ENCODE measurements at regions not wholly inside any gene's neighbourhood (a gene's known extent, or its start where the extent isn't known, plus 50 kb on each side); places are given as distances from the start of the nearest gene placed in this dataset.

- peak overlapping the region; percentile 50 for H3K27ac ChIP-seq
- peak overlapping the region; percentile 63 for H3K4me3 ChIP-seq
- H4K20me1 ChIP-seq (ENCODE audit: insufficient read depth) = no peaks in the 10 kb centered on the region
- H3K79me2 ChIP-seq (ENCODE audit: insufficient read depth) = no peaks in the 10 kb centered on the region
- H3K9me2 ChIP-seq (ENCODE audit: insufficient read depth) = no peaks in the 10 kb centered on the region
- no peak for TF ChIP-seq EZH2 (IDR thresholded peaks at IDR 0.05; ENCODE audit: insufficient read depth, poor library complexity, severe bottlenecking)
- TF ChIP-seq EZH2phosphoT487 (IDR thresholded peaks at IDR 0.05; ENCODE audit: insufficient read depth, low read depth) = no peak
- WGBS, 2 experiments (ENCODE audit: low coverage in 1 of 2, low lambda C conversion rate in 2 of 2, missing lambda C conversion rate in 2 of 2) = 3 to 5% methylated on average over 7 of the region's 7 CpGs
- H2AFZ ChIP-seq = peak overlapping the region; percentile 97
- H3K9me3 ChIP-seq (ENCODE audit: low read depth) = no peaks in the 10 kb centered on the region
- peak; percentile 81 for DNase-seq
- no peaks in the 10 kb centered on the region for H3K36me3 ChIP-seq (ENCODE audit: low read depth)
- H3K4me1 ChIP-seq (ENCODE audit: insufficient read depth) = peaks cover 24% of the 10 kb centered on the region
- peak overlapping the region; percentile 71 for H3K4me2 ChIP-seq (ENCODE audit: unreplicated experiment)
- peaks cover 22% of the 10 kb centered on the region for H3F3A ChIP-seq (ENCODE audit: insufficient read depth)
- in situ Hi-C loops (cut with MboI) = no loop called here
- H3K27me3 ChIP-seq (replicated peaks; ENCODE audit: insufficient read depth) = no peaks in the 10 kb centered on the region
- peak overlapping the region; percentile 54 for H3K9ac ChIP-seq
Observed at GRCh38 chr1:55640708-55641473, 425.7 kb upstream of the USP24 start.

GRCh38 chr1:55639526-55639925 lies 424.4 kb upstream of the USP24 start:
- no peak overlapping the region for H3K4me3 ChIP-seq
- no peaks in the 10 kb centered on the region for H3K27me3 ChIP-seq (replicated peaks; ENCODE audit: insufficient read depth)
- no peak for TF ChIP-seq EZH2 (IDR thresholded peaks at IDR 0.05; ENCODE audit: insufficient read depth, poor library complexity, severe bottlenecking)
- in situ Hi-C loops (cut with MboI) = no loop called here
- no peaks in the 10 kb centered on the region; the same call in 1 of the 2 replicates for H3K9me2 ChIP-seq (ENCODE audit: insufficient read depth)
- no peaks in the 10 kb centered on the region for H3K36me3 ChIP-seq (ENCODE audit: low read depth)
- H3K79me2 ChIP-seq (ENCODE audit: insufficient read depth) = no peaks in the 10 kb centered on the region
- H3K27ac ChIP-seq = no peak overlapping the region
- peaks cover 38% of the 10 kb centered on the region for H3K4me1 ChIP-seq (ENCODE audit: insufficient read depth)
- DNase-seq = no peak
- no peak overlapping the region for H2AFZ ChIP-seq
- H3F3A ChIP-seq (ENCODE audit: insufficient read depth) = peaks cover 32% of the 10 kb centered on the region
- no peaks in the 10 kb centered on the region for H4K20me1 ChIP-seq (ENCODE audit: insufficient read depth)
- no peaks in the 10 kb centered on the region for H3K9me3 ChIP-seq (ENCODE audit: low read depth)
- H3K9ac ChIP-seq = no peak overlapping the region
- WGBS, 2 experiments (ENCODE audit: low coverage in 1 of 2, low lambda C conversion rate in 2 of 2, missing lambda C conversion rate in 2 of 2) = 91 to 96% methylated on average over 5 of the region's 5 CpGs
- no peak overlapping the region for H3K4me2 ChIP-seq (ENCODE audit: unreplicated experiment)

GRCh38 chr1:55639051-55639450 lies 423.9 kb upstream of the USP24 start:
- no peak for DNase-seq

GRCh38 chr1:55636696-55637095 lies 421.5 kb upstream of the USP24 start:
- Histone ChIP-seq H4K20me1 (ENCODE audit: insufficient read depth) (no peaks in the 10 kb centered on the region), H3F3A (ENCODE audit: insufficient read depth) (peaks cover 52% of the 10 kb centered on the region), H3K9me2 (ENCODE audit: insufficient read depth) (no peaks in the 10 kb centered on the region; the same call in 1 of the 2 replicates), H3K4me3 (no peak overlapping the region), H3K4me2 (ENCODE audit: unreplicated experiment) (peak overlapping the region; percentile 44), H2AFZ (no peak overlapping the region), H3K27me3 (replicated peaks; ENCODE audit: insufficient read depth) (no peaks in the 10 kb centered on the region), H3K4me1 (ENCODE audit: insufficient read depth) (peaks cover 62% of the 10 kb centered on the region), H3K9me3 (ENCODE audit: low read depth) (no peaks in the 10 kb centered on the region), H3K9ac (no peak overlapping the region), H3K79me2 (ENCODE audit: insufficient read depth) (no peaks in the 10 kb centered on the region), H3K27ac (peak overlapping the region; percentile 81), H3K36me3 (ENCODE audit: low read depth) (no peaks in the 10 kb centered on the region)
- DNase-seq = peak; percentile 68
- in situ Hi-C loops (cut with MboI) = no loop called here
- TF ChIP-seq EZH2 (IDR thresholded peaks at IDR 0.05; ENCODE audit: insufficient read depth, poor library complexity, severe bottlenecking) (no peak), EZH2phosphoT487 (IDR thresholded peaks at IDR 0.05; ENCODE audit: insufficient read depth, low read depth) (no peak)
- WGBS, 2 experiments (ENCODE audit: low coverage in 1 of 2, low lambda C conversion rate in 2 of 2, missing lambda C conversion rate in 2 of 2) = 33 to 42% methylated on average over 1 of the region's 1 CpG

More at GRCh38 chr1:55639051-55639450, 423.9 kb upstream of the USP24 start:
- Histone ChIP-seq H3K27me3 (replicated peaks; ENCODE audit: insufficient read depth) (no peaks in the 10 kb centered on the region), H4K20me1 (ENCODE audit: insufficient read depth) (no peaks in the 10 kb centered on the region), H3K36me3 (ENCODE audit: low read depth) (no peaks in the 10 kb centered on the region), H3K9ac (no peak overlapping the region), H3K9me3 (ENCODE audit: low read depth) (no peaks in the 10 kb centered on the region), H3K9me2 (ENCODE audit: insufficient read depth) (no peaks in the 10 kb centered on the region; the same call in 1 of the 2 replicates), H3K27ac (no peak overlapping the region), H3F3A (ENCODE audit: insufficient read depth) (peaks cover 32% of the 10 kb centered on the region), H3K79me2 (ENCODE audit: insufficient read depth) (no peaks in the 10 kb centered on the region), H3K4me3 (no peak overlapping the region), H3K4me1 (ENCODE audit: insufficient read depth) (peaks cover 40% of the 10 kb centered on the region), H3K4me2 (ENCODE audit: unreplicated experiment) (no peak overlapping the region), H2AFZ (no peak overlapping the region)
- in situ Hi-C loops (cut with MboI) = no loop called here
- TF ChIP-seq EZH2phosphoT487 (IDR thresholded peaks at IDR 0.05; ENCODE audit: insufficient read depth, low read depth) (no peak), EZH2 (IDR thresholded peaks at IDR 0.05; ENCODE audit: insufficient read depth, poor library complexity, severe bottlenecking) (no peak)
- WGBS, 2 experiments (ENCODE audit: low coverage in 1 of 2, low lambda C conversion rate in 2 of 2, missing lambda C conversion rate in 2 of 2) = 100% methylated on average over 1 of the region's 1 CpG
